H9 (cell line): ENCODE measurements at regions not wholly inside any gene's neighbourhood (a gene's known extent, or its start where the extent isn't known, plus 50 kb on each side); places are given as distances from the start of the nearest gene placed in this dataset.

Experiments
- DNase-seq: peaks from one replicate; pipeline ENCODE4 v3.0.0-alpha.2; 2017
- H2AFZ ChIP-seq: one replicate; pipeline ENCODE4 v1.6.1; 2013; ENCODE audit warnings: mild to moderate bottlenecking, low read length, control low read depth, moderate library complexity
- H2AK5ac ChIP-seq: 2 replicates; pipeline ENCODE4 v1.6.1; 2013; ENCODE audit warnings: low read length, control low read depth, mixed read lengths; ENCODE audit not compliant: insufficient read length
- H2BK120ac ChIP-seq: one replicate; pipeline ENCODE4 v1.6.1; 2013; ENCODE audit warnings: low read depth, mild to moderate bottlenecking, low read length, control low read depth, inconsistent platforms; ENCODE audit not compliant: poor library complexity, severe bottlenecking
- H2BK12ac ChIP-seq: 2 replicates; pipeline ENCODE4 v1.6.1; 2013; ENCODE audit warnings: low read length, control low read depth, mixed read lengths, low read depth; ENCODE audit not compliant: insufficient read length
- H2BK15ac ChIP-seq: 2 replicates; pipeline ENCODE4 v1.6.1; 2013; ENCODE audit warnings: low read depth, low read length, control low read depth
- H2BK20ac ChIP-seq: one replicate; pipeline ENCODE4 v1.6.1; 2013; ENCODE audit warnings: low read depth, mild to moderate bottlenecking, low read length, control low read depth, inconsistent platforms; ENCODE audit not compliant: poor library complexity, severe bottlenecking
- H2BK5ac ChIP-seq: 2 replicates; pipeline ENCODE4 v1.6.1; 2013; ENCODE audit warnings: low read length, control low read depth, mixed read lengths; ENCODE audit not compliant: insufficient read length
- H3K14ac ChIP-seq: 2 replicates; pipeline ENCODE4 v1.6.1; 2013; ENCODE audit warnings: low read length, control low read depth; ENCODE audit not compliant: insufficient read depth
- H3K18ac ChIP-seq: 2 replicates; pipeline ENCODE4 v1.6.1; 2013; ENCODE audit warnings: low read depth, mild to moderate bottlenecking, mixed read lengths, low read length, control low read depth; ENCODE audit not compliant: insufficient read length
- H3K23ac ChIP-seq: 2 replicates; pipeline ENCODE4 v1.6.1; 2013; ENCODE audit warnings: low read length, control low read depth, mixed read lengths, low read depth; ENCODE audit not compliant: insufficient read length
- H3K23me2 ChIP-seq: 2 replicates; pipeline ENCODE4 v1.6.1; 2013; ENCODE audit warnings: low read depth, mild to moderate bottlenecking, mixed read lengths, low read length, control low read depth; ENCODE audit not compliant: insufficient read length, poor library complexity, severe bottlenecking
- H3K27ac ChIP-seq: 2 replicates; pipeline ENCODE4 v1.5.1; 2013; ENCODE audit warnings: low read length, control low read depth, mixed read lengths, low read depth; ENCODE audit not compliant: insufficient read length
- H3K27me3 ChIP-seq: 2 replicates; pipeline ENCODE4 v1.6.1; 2013; ENCODE audit warnings: low read length, control low read depth, inconsistent platforms; ENCODE audit not compliant: insufficient read depth
- H3K4ac ChIP-seq: 2 replicates; pipeline ENCODE4 v1.6.1; 2013; ENCODE audit warnings: low read depth, mild to moderate bottlenecking, control low read depth, inconsistent platforms, low read length, moderate library complexity
- H3K4me1 ChIP-seq: 2 replicates; pipeline ENCODE4 v1.6.1; 2013; ENCODE audit warnings: low read length, control low read depth, inconsistent platforms; ENCODE audit not compliant: insufficient read depth
- H3K4me2 ChIP-seq: 2 replicates; pipeline ENCODE4 v1.6.1; 2013; ENCODE audit warnings: low read length, control low read depth, mixed read lengths; ENCODE audit not compliant: insufficient read length, insufficient read depth
- H3K56ac ChIP-seq: 2 replicates; pipeline ENCODE4 v1.6.1; 2013; ENCODE audit warnings: low read depth, mild to moderate bottlenecking, mixed read lengths, low read length, control low read depth; ENCODE audit not compliant: insufficient read length
- H3K79me1 ChIP-seq: 2 replicates; pipeline ENCODE4 v1.6.1; 2013; ENCODE audit warnings: low read depth, mild to moderate bottlenecking, moderate library complexity, low read length, control low read depth, inconsistent platforms; ENCODE audit not compliant: insufficient read depth, poor library complexity, severe bottlenecking
- H3K79me2 ChIP-seq: 2 replicates; pipeline ENCODE4 v1.6.1; 2013; ENCODE audit warnings: low read length, control low read depth, inconsistent platforms; ENCODE audit not compliant: insufficient read depth
- H3K9ac ChIP-seq: 2 replicates; pipeline ENCODE4 v1.6.1; 2013; ENCODE audit warnings: low read length, control low read depth, mixed read lengths; ENCODE audit not compliant: insufficient read length; ENCODE audit errors: extremely low read depth
- H3K9me3 ChIP-seq: one replicate; pipeline ENCODE4 v1.6.1; 2013; ENCODE audit warnings: low read depth, low read length, inconsistent platforms; ENCODE audit not compliant: control insufficient read depth
- H3T11ph ChIP-seq: one replicate; pipeline ENCODE4 v1.6.1; 2013; ENCODE audit warnings: mild to moderate bottlenecking, low read length, control low read depth, inconsistent platforms
- H4K20me1 ChIP-seq: one replicate; pipeline ENCODE4 v1.6.1; 2013; ENCODE audit not compliant: control insufficient read depth, insufficient read length, insufficient read depth
- H4K5ac ChIP-seq: 2 replicates; pipeline ENCODE4 v1.6.1; 2013; ENCODE audit warnings: low read depth, mild to moderate bottlenecking, mixed read lengths, low read length, control low read depth; ENCODE audit not compliant: insufficient read length
- H4K8ac ChIP-seq: replicated peaks from 2 replicates; pipeline ENCODE4 v1.6.1; 2013; ENCODE audit warnings: low read length, control low read depth, mixed read lengths, low read depth; ENCODE audit not compliant: insufficient read length
- H4K91ac ChIP-seq: 2 replicates; pipeline ENCODE4 v1.6.1; 2013; ENCODE audit warnings: low read depth, mild to moderate bottlenecking, moderate library complexity, mixed read lengths, low read length, control low read depth; ENCODE audit not compliant: insufficient read length
- H3K27ac Mint-ChIP-seq, 3 experiments: 2 replicates in 2 of 3; 3 replicates in 1 of 3; pipeline ENCODE4 v1.8.0; 2020 to 2021; ENCODE audit warnings: mixed read lengths in 3 of 3, mild to moderate bottlenecking in 1 of 3, moderate library complexity in 1 of 3
- H3K27me3 Mint-ChIP-seq: 2 replicates; pipeline ENCODE4 v1.8.0; 2021; ENCODE audit warnings: low read depth, mild to moderate bottlenecking, moderate library complexity, mixed read lengths
- H3K36me3 Mint-ChIP-seq, 3 experiments: 2 replicates in 2 of 3; 3 replicates in 1 of 3; pipeline ENCODE4 v1.8.0; 2020 to 2021; ENCODE audit warnings: low read depth in 3 of 3, mixed read lengths in 3 of 3; ENCODE audit not compliant: insufficient read depth in 1 of 3
- H3K4me1 Mint-ChIP-seq, 2 experiments: 2 replicates each; pipeline ENCODE4 v1.8.0; 2020; ENCODE audit warnings: mixed read lengths in 2 of 2
- H3K4me3 Mint-ChIP-seq, 2 experiments: 2 replicates in 1 of 2; 3 replicates in 1 of 2; pipeline ENCODE4 v1.8.0; 2020 to 2021; ENCODE audit warnings: mild to moderate bottlenecking in 2 of 2, mixed read lengths in 2 of 2, moderate library complexity in 1 of 2
- H3K9me3 Mint-ChIP-seq, 2 experiments: 2 replicates in 1 of 2; 3 replicates in 1 of 2; pipeline ENCODE4 v1.8.0; 2020; ENCODE audit warnings: mild to moderate bottlenecking in 2 of 2, mixed read lengths in 2 of 2, moderate library complexity in 1 of 2
- WGBS: extraction: QIAGEN DNeasy Blood & Tissue Kit; methylation state at CpG from one replicate; pipeline ENCODE4 v1.1.7; 2013; ENCODE audit warnings: missing lambda C conversion rate, low lambda C conversion rate, mixed read lengths; ENCODE audit not compliant: insufficient read length; ENCODE audit errors: extremely low coverage; 5-methylcytosine and 5-hydroxymethylcytosine counted together
- TF ChIP-seq, protein P1 (sequence below): fragments of 200-600 bp; sonication (generic); conservative IDR thresholded peaks from 3 replicates; pipeline ENCODE4 v1.8.0; 2021; ENCODE audit warnings: antibody characterized with exemption, mild to moderate bottlenecking

DNA sequence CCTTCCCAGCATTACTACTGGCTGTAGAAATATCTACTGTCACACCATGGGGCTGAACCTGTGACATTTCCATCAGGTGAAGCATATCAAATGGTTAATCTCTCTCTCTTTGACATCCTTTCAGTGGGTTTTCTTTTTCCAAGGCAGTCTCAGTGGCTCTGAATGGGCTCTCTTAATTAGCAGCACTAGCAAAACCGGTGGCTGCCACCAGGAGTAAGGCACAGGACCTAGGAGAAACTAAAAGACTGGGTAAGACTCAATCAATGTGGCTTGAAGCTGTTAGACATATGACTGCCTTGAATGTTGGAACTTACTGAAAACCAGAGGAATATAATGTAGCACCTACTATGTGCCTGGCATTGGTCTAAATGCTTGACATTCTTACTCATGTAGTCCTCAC is 445.0 kb upstream of the KIF2A start:
- Histone ChIP-seq H3K79me2 (no peaks in the 10 kb centered on the region), H3K14ac (no peak overlapping the region), H2BK5ac (no peak overlapping the region), H3K4me1 (no peaks in the 10 kb centered on the region), H3K23ac (no peak overlapping the region), H4K91ac (no peak overlapping the region), H3K27me3 (no peaks in the 10 kb centered on the region), H2AFZ (no peak overlapping the region), H2BK120ac (no peak overlapping the region), H2BK15ac (no peak overlapping the region), H3K23me2 (no peaks in the 10 kb centered on the region), H3K79me1 (no peaks in the 10 kb centered on the region), H3K56ac (no peak overlapping the region), H4K8ac (no peak overlapping the region), H3K27ac (no peak overlapping the region), H3K9me3 (no peaks in the 10 kb centered on the region), H3K9ac (no peak overlapping the region), H3T11ph (no peak overlapping the region), H3K18ac (no peak overlapping the region), H2AK5ac (no peak overlapping the region), H2BK20ac (no peak overlapping the region), H3K4ac (no peak overlapping the region), H3K4me2 (no peak overlapping the region), H4K20me1 (no peaks in the 10 kb centered on the region), H4K5ac (no peak overlapping the region), H2BK12ac (no peak overlapping the region)
- Mint-ChIP-seq H3K4me1 (no peaks in the 10 kb centered on the region), H3K27me3 (no peaks in the 10 kb centered on the region), H3K4me3 (no peak overlapping the region), H3K27ac (no peak overlapping the region), H3K9me3 (no peaks in the 10 kb centered on the region), H3K36me3 (no peaks in the 10 kb centered on the region)
- WGBS, result no CpG with 5 or more reads among the region's 1 CpG
- DNase-seq, result no peak
- TF ChIP-seq, protein P1, sequence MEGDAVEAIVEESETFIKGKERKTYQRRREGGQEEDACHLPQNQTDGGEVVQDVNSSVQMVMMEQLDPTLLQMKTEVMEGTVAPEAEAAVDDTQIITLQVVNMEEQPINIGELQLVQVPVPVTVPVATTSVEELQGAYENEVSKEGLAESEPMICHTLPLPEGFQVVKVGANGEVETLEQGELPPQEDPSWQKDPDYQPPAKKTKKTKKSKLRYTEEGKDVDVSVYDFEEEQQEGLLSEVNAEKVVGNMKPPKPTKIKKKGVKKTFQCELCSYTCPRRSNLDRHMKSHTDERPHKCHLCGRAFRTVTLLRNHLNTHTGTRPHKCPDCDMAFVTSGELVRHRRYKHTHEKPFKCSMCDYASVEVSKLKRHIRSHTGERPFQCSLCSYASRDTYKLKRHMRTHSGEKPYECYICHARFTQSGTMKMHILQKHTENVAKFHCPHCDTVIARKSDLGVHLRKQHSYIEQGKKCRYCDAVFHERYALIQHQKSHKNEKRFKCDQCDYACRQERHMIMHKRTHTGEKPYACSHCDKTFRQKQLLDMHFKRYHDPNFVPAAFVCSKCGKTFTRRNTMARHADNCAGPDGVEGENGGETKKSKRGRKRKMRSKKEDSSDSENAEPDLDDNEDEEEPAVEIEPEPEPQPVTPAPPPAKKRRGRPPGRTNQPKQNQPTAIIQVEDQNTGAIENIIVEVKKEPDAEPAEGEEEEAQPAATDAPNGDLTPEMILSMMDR, result peak; percentile 44; the same call in 2 of the 3 replicates
